Spleen (tissue), 11 donors: ENCODE measurements at regions not wholly inside any gene's neighbourhood (a gene's known extent, or its start where the extent isn't known, plus 50 kb on each side); places are given as distances from the start of the nearest gene placed in this dataset.

Experiments used
- DNase-seq: peaks from one replicate; pipeline ENCODE4 v3.0.0-alpha.2; 2020
- H3K27ac ChIP-seq, 8 donors: fragments of 200-600 bp; sonication (generic) in 7 of 8; 1 replicate in 4 of 8; 2 replicates in 4 of 8; pipeline versions ENCODE4 v1.5.0 to v1.8.0; 2016 to 2021; ENCODE audit warnings: inconsistent platforms in 4 of 8, mild to moderate bottlenecking in 4 of 8, moderate library complexity in 1 of 8
- H3K27me3 ChIP-seq, 7 donors: fragments of 200-600 bp; sonication (generic) in 6 of 7; replicated peaks in 1 of 7; 1 replicate in 4 of 7; 2 replicates in 3 of 7; pipeline versions ENCODE4 v1.5.0 to v1.8.0; 2016 to 2021; ENCODE audit warnings: inconsistent platforms in 3 of 7, mild to moderate bottlenecking in 1 of 7
- H3K36me3 ChIP-seq, 6 donors: fragments of 200-600 bp; sonication (generic) in 5 of 6; 1 replicate in 4 of 6; 2 replicates in 2 of 6; pipeline versions ENCODE4 v1.5.0 to v1.8.0; 2016 to 2021; ENCODE audit warnings: inconsistent platforms in 2 of 6
- H3K4me1 ChIP-seq, 6 donors: fragments of 200-600 bp; sonication (generic) in 5 of 6; 1 replicate in 3 of 6; 2 replicates in 3 of 6; pipeline versions ENCODE4 v1.5.0 to v1.8.0; 2016 to 2021; ENCODE audit warnings: inconsistent platforms in 3 of 6
- H3K4me3 ChIP-seq, 8 donors: fragments of 200-600 bp; sonication (generic) in 7 of 8; 1 replicate in 4 of 8; 2 replicates in 4 of 8; pipeline versions ENCODE4 v1.5.0 to v1.8.0; 2016 to 2021; ENCODE audit warnings: inconsistent platforms in 4 of 8, mild to moderate bottlenecking in 4 of 8, moderate library complexity in 2 of 8
- H3K9me3 ChIP-seq, 8 donors: fragments of 200-600 bp; sonication (generic) in 7 of 8; 1 replicate in 4 of 8; 2 replicates in 4 of 8; pipeline versions ENCODE4 v1.5.0 to v1.8.0; 2016 to 2021; ENCODE audit warnings: inconsistent platforms in 4 of 8
- CTCF ChIP-seq, 11 experiments: fragments of 200-600 bp in 7 of 11; fragments of 450-650 bp in 4 of 11; sonication (generic) in 4 of 11; IDR thresholded peaks in 8 of 11; conservative IDR thresholded peaks in 3 of 11; 1 replicate in 7 of 11; 2 replicates in 4 of 11; pipeline versions ENCODE4 v1.4.0 to v1.8.0; 2016 to 2021; ENCODE audit warnings: antibody characterized with exemption in 11 of 11, inconsistent platforms in 4 of 11, mild to moderate bottlenecking in 1 of 11
- POLR2A ChIP-seq, 3 donors: fragments of 450-650 bp; IDR thresholded peaks; one replicate each; pipeline ENCODE4 v1.5.1; 2017; ENCODE audit warnings: antibody characterized with exemption in 3 of 3, mild to moderate bottlenecking in 1 of 3
- POLR2AphosphoS5 ChIP-seq, 3 donors: sonication (generic); formaldehyde crosslinking; IDR thresholded peaks; one replicate each; pipeline ENCODE4 v1.5.1; 2017; ENCODE audit warnings: antibody characterized with exemption in 3 of 3
- WGBS, 5 donors: extraction: QIAGEN DNeasy Blood & Tissue Kit in 3 of 5; methylation state at CpG; one replicate each; pipeline versions ENCODE4 v1.1.5 to v1.1.7; 2013 to 2018; 5-methylcytosine and 5-hydroxymethylcytosine counted together
- intact Hi-C: fragments of 100-400 bp; cut with DNase I; formaldehyde crosslinking; loops from one replicate; pipeline ENCODE4 v1.15.0; 2023; ENCODE audit warnings: low total_unique reads
- donor health status: healthy with polysubstance abuse.
- donor health status: DM: no; HTN: no; CAD: no; lungs with moderate emphysema.
- donor health status: DM: no; HTN: no; CAD: no.
- donor health status: Bipolar disorder and iron deficiency.
- donor health status: healthy.
- donor health status: DM: no; HTN: no; CAD: no.
- donor health status: DM: yes; HTN: yes; CAD: no.

DNA sequence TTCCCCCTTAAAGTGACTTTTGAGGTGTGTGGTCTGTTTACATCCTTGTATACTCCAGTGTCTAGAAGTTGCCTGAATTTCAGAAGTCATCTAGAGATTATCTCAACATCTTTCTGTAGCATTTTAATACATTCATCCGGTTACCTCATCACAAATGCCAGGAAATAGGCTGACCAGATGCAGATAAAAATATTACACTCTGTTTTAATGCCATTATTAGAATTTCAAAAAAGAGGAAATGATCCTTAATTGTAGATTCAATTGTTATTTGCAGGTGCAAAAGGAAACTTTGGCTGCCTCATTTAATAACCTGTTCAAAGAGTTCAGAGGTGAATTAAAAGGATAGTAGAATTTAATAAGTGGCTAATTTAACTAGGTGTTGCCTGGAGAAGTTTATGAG lies 290.9 kb downstream of the C3orf38 start:
- Histone ChIP-seq H3K4me1 (no peaks in the 10 kb centered on the region), H3K27ac (no peak overlapping the region), H3K9me3 (no peaks in the 10 kb centered on the region), H3K4me3 (no peak overlapping the region), H3K27me3 (no peaks in the 10 kb centered on the region), H3K36me3 (no peaks in the 10 kb centered on the region)
- DNase-seq, result no peak
- intact Hi-C loops, result no loop called here
- TF ChIP-seq POLR2A (IDR thresholded peaks at IDR 0.05) (no peak), POLR2AphosphoS5 (IDR thresholded peaks at IDR 0.05) (no peak)
- 11 to 26% (median 22%) methylated on average over 1 of the region's 1 CpG for WGBS, 5 donors

- 59 to 86% (median 68%) methylated on average over 1 of the region's 1 CpG for WGBS, 5 donors
- intact Hi-C loops, result no loop called here
- Histone ChIP-seq H3K27ac (no peak overlapping the region), H3K27me3 (no peaks in the 10 kb centered on the region), H3K4me1 (no peaks in the 10 kb centered on the region), H3K4me3 (no peak overlapping the region), H3K9me3 (no peaks in the 10 kb centered on the region), H3K36me3 (no peaks in the 10 kb centered on the region)
- no peak for DNase-seq
- TF ChIP-seq POLR2A (IDR thresholded peaks at IDR 0.05) (no peak), POLR2AphosphoS5 (IDR thresholded peaks at IDR 0.05) (no peak)
These were observed 293.3 kb downstream of the C3orf38 start for GRCh38 chr3:88443066-88443465.

- no peak for DNase-seq
- Histone ChIP-seq H3K36me3 (no peaks in the 10 kb centered on the region), H3K27ac (no peak overlapping the region), H3K4me3 (no peak overlapping the region), H3K27me3 (no peaks in the 10 kb centered on the region), H3K4me1 (no peaks in the 10 kb centered on the region), H3K9me3 (no peaks in the 10 kb centered on the region)
- WGBS, 5 donors, result 56 to 72% (median 57%) methylated on average over 1 of the region's 1 CpG
- TF ChIP-seq CTCF (IDR thresholded peaks at IDR 0.05 in 8 of 11, conservative IDR thresholded peaks at IDR 0.05 in 3 of 11) (no peak), POLR2AphosphoS5 (IDR thresholded peaks at IDR 0.05) (no peak), POLR2A (IDR thresholded peaks at IDR 0.05) (no peak)
- intact Hi-C loops, result no loop called here
These were observed 294.5 kb downstream of the C3orf38 start for GRCh38 chr3:88444251-88444650.

GRCh38 chr3:88452228-88452627 lies 302.5 kb downstream of the C3orf38 start:
- no peaks in the 10 kb centered on the region for H3K36me3 ChIP-seq
- WGBS, 5 donors, result 84 to 94% (median 87%) methylated on average over 4 of the region's 4 CpGs
- H3K9me3 ChIP-seq, result peaks cover 0 to 6% (median 0%) of the 10 kb centered on the region in 8 donors
- intact Hi-C loops, result no loop called here
- no peak overlapping the region for H3K4me3 ChIP-seq
- H3K27ac ChIP-seq, result no peak overlapping the region
- no peak for TF ChIP-seq POLR2AphosphoS5 (IDR thresholded peaks at IDR 0.05)
- no peak for TF ChIP-seq POLR2A (IDR thresholded peaks at IDR 0.05)
- no peak for TF ChIP-seq CTCF (IDR thresholded peaks at IDR 0.05 in 8 of 11, conservative IDR thresholded peaks at IDR 0.05 in 3 of 11)
- H3K27me3 ChIP-seq, result no peaks in the 10 kb centered on the region
- H3K4me1 ChIP-seq, result no peaks in the 10 kb centered on the region
- no peak for DNase-seq

DNA sequence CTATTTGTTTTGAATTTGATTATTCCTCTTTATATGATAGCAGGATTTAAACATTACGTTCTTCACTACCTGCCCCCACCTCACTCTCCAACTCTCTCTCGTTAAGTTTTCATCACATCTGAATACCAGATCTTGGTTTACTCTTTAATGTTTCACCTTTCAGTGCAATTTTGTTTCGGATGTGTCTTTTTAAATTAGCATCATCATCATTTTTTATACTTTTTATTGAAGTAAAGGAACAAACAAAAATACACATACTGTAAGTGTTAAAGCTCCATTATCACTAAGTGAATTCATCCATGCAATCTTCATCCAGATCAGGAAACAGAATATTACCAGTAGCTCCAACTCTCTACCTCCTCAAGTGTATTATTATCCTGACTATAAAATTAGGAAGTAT lies 310.6 kb downstream of the C3orf38 start:
- H3K9me3 ChIP-seq, result peaks cover 0 to 5% (median 0%) of the 10 kb centered on the region in 8 donors
- no peaks in the 10 kb centered on the region for H3K36me3 ChIP-seq
- 84 to 92% (median 91%) methylated on average over 3 of the region's 3 CpGs for WGBS, 5 donors
- H3K4me3 ChIP-seq, result no peak overlapping the region
- no peaks in the 10 kb centered on the region for H3K27me3 ChIP-seq
- intact Hi-C loops, result no loop called here
- no peak overlapping the region for H3K27ac ChIP-seq
- no peak for DNase-seq
- TF ChIP-seq CTCF (IDR thresholded peaks at IDR 0.05 in 8 of 11, conservative IDR thresholded peaks at IDR 0.05 in 3 of 11) (no peak), POLR2AphosphoS5 (IDR thresholded peaks at IDR 0.05) (no peak), POLR2A (IDR thresholded peaks at IDR 0.05) (no peak)
- no peaks in the 10 kb centered on the region for H3K4me1 ChIP-seq
